Testis (tissue), 2 donors: ENCODE measurements at regions not wholly inside any gene's neighbourhood (a gene's known extent, or its start where the extent isn't known, plus 50 kb on each side); places are given as distances from the start of the nearest gene placed in this dataset.
"Not testable (repeated sequence)": the region's sequence is repeated elsewhere in the genome, so short reads cannot be mapped to it uniquely, and the experiment has no call there.

ENCODE experiments used
- DNase-seq: peaks from one replicate; pipeline ENCODE4 v3.0.0-alpha.2; 2019
- H3K27ac ChIP-seq, 2 donors: fragments of 200-600 bp; sonication (generic); one replicate each; pipeline ENCODE4 v1.5.1; 2019
- H3K27me3 ChIP-seq: fragments of 200-600 bp; sonication (generic); one replicate; pipeline ENCODE4 v1.5.1; 2019
- H3K36me3 ChIP-seq: fragments of 200-600 bp; sonication (generic); one replicate; pipeline ENCODE4 v1.5.1; 2017; ENCODE audit warnings: low read depth; ENCODE audit errors: missing control alignments
- H3K4me1 ChIP-seq: fragments of 200-600 bp; sonication (generic); one replicate; pipeline ENCODE4 v1.5.1; 2019
- H3K4me3 ChIP-seq, 2 donors: fragments of 200-600 bp; sonication (generic); one replicate each; pipeline ENCODE4 v1.5.1; 2017 to 2019
- H3K9me3 ChIP-seq: fragments of 200-600 bp; sonication (generic); one replicate; pipeline ENCODE4 v1.5.1; 2017
- whole genome bisulfite sequencing, 2 donors: methylation state at CpG; one replicate each; pipeline ENCODE4 v1.1.5; 2018; 5-methylcytosine and 5-hydroxymethylcytosine counted together
- intact Hi-C: fragments of 100-400 bp; cut with DNase I; formaldehyde crosslinking; loops from one replicate; pipeline ENCODE4 v1.15.1; 2023; ENCODE audit warnings: low total_unique reads

- H3K4me1 ChIP-seq, H3K36me3 ChIP-seq, H3K27me3 ChIP-seq, H3K9me3 ChIP-seq, intact Hi-C loops, DNase-seq, H3K27ac ChIP-seq, H3K4me3 ChIP-seq: not testable (repeated sequence)
- 58 to 68% methylated on average over 6 to 8 of the region's 8 CpGs for WGBS, 2 donors
Observed at GRCh38 chr9:42577851-42578250, 394.4 kb downstream of the SPATA31A6 start.
